Hepatocyte (in vitro differentiated cells): ENCODE measurements at regions not wholly inside any gene's neighbourhood (a gene's known extent, or its start where the extent isn't known, plus 50 kb on each side); places are given as distances from the start of the nearest gene placed in this dataset.

Source experiments
- DNase-seq: peaks from one replicate; pipeline ENCODE4 v3.0.0-alpha.2; 2016; ENCODE audit warnings: low spot score
- H2AFZ ChIP-seq: fragments of 200-600 bp; sonication (generic); 2 replicates; pipeline ENCODE4 v1.6.0; 2016; ENCODE audit warnings: antibody characterized with exemption, mild to moderate bottlenecking
- H3K27ac ChIP-seq: fragments of 200-600 bp; sonication (generic); 2 replicates; pipeline ENCODE4 v1.5.1; 2016; ENCODE audit warnings: mild to moderate bottlenecking
- H3K27me3 ChIP-seq: fragments of 200-600 bp; sonication (generic); 2 replicates; pipeline ENCODE4 v1.6.1; 2016
- H3K36me3 ChIP-seq: fragments of 200-600 bp; sonication (generic); replicated peaks from 2 replicates; pipeline ENCODE4 v1.5.1; 2016; ENCODE audit warnings: low read depth; ENCODE audit not compliant: insufficient read depth
- H3K4me1 ChIP-seq: fragments of 200-600 bp; sonication (generic); 2 replicates; pipeline ENCODE4 v1.5.1; 2016; ENCODE audit warnings: mild to moderate bottlenecking, moderate library complexity; ENCODE audit not compliant: insufficient read depth
- H3K4me2 ChIP-seq: fragments of 200-600 bp; sonication (generic); 2 replicates; pipeline ENCODE4 v1.6.0; 2016
- H3K4me3 ChIP-seq: fragments of 200-600 bp; sonication (generic); 2 replicates; pipeline ENCODE4 v1.5.1; 2016; ENCODE audit warnings: mild to moderate bottlenecking
- H3K79me2 ChIP-seq: fragments of 200-600 bp; sonication (generic); 2 replicates; pipeline ENCODE4 v1.6.0; 2017; ENCODE audit warnings: mild to moderate bottlenecking
- H3K9me2 ChIP-seq: fragments of 200-600 bp; sonication (generic); replicated peaks from 2 replicates; pipeline ENCODE4 v1.6.0; 2017; ENCODE audit warnings: mild to moderate bottlenecking; ENCODE audit not compliant: insufficient read depth
- H3K9me3 ChIP-seq: fragments of 200-600 bp; sonication (generic); 2 replicates; pipeline ENCODE4 v1.5.1; 2016; ENCODE audit warnings: low read depth, mild to moderate bottlenecking
- H4K20me1 ChIP-seq: fragments of 200-600 bp; sonication (generic); 2 replicates; pipeline ENCODE4 v1.6.0; 2016; ENCODE audit warnings: mild to moderate bottlenecking; ENCODE audit not compliant: insufficient read depth, poor library complexity, severe bottlenecking
- CTCF ChIP-seq: fragments of 200-600 bp; sonication (generic); IDR thresholded peaks from 2 replicates; pipeline ENCODE4 v1.5.1; 2016; ENCODE audit warnings: antibody characterized with exemption, mild to moderate bottlenecking; ENCODE audit not compliant: poor library complexity
- EZH2 ChIP-seq: fragments of 200-600 bp; sonication (generic); IDR thresholded peaks from 2 replicates; pipeline ENCODE4 v1.6.1; 2016; ENCODE audit warnings: antibody characterized with exemption, mild to moderate bottlenecking, borderline replicate concordance
- EZH2phosphoT487 ChIP-seq: fragments of 200-600 bp; sonication (generic); IDR thresholded peaks from one replicate; pipeline ENCODE4 v1.6.1; 2018; ENCODE audit warnings: antibody characterized with exemption, mild to moderate bottlenecking, low read depth, moderate library complexity; ENCODE audit not compliant: unreplicated experiment, severe bottlenecking
- WGBS: methylation state at CpG from one replicate; pipeline ENCODE4 v1.1.6; 2016; ENCODE audit warnings: low lambda C conversion rate; ENCODE audit errors: missing lambda C conversion rate; 5-methylcytosine and 5-hydroxymethylcytosine counted together

DNA sequence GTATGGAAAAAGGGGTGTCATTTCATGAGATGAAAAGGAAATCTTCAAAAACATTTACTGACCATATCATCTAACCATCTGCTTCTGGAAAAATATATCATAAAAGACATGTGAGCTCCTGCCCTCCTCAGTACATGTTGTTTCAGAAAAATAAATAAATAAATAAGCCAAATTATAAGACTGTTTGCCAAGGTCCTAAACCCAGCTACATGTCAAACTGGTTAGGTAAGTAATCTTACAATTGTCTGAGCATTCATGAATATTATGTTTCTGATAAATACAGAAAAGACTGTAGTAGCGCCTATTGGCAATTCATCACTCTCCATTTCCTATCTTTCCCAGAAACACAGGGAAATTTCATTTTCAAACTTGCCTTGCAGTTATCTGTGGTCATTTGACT is 138.9 kb upstream of the SETBP1 start:
- no peaks in the 10 kb centered on the region for H4K20me1 ChIP-seq
- DNase-seq, result no peak
- TF ChIP-seq CTCF, result no peak
- H3K9me3 ChIP-seq, result no peaks in the 10 kb centered on the region
- no peak overlapping the region for H3K4me2 ChIP-seq
- no peaks in the 10 kb centered on the region for H3K27me3 ChIP-seq
- H3K9me2 ChIP-seq, result no peaks in the 10 kb centered on the region
- H2AFZ ChIP-seq, result no peak overlapping the region
- H3K4me1 ChIP-seq, result no peaks in the 10 kb centered on the region
- H3K4me3 ChIP-seq, result no peak overlapping the region
- 0% methylated on average over 1 of the region's 1 CpG for WGBS
- no peaks in the 10 kb centered on the region for H3K36me3 ChIP-seq
- H3K79me2 ChIP-seq, result no peaks in the 10 kb centered on the region
- no peak overlapping the region for H3K27ac ChIP-seq

DNA sequence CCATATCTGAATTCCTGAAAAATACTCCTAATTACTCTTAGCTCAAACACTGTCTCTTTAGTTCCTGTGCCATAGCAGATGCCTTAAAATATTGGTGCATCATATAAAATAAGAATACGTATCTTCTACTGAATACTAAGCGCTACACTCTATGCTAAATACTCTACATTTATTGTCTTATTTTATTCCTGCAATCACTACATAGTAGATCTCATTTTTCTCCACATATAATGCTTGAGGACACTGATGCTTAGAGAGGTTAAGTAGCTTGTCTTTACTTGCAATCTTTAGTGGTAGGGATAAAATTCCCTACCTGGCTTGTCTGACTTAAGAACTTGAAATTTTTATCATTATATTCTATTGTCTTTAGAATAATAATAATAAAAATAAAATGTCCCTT is 137.3 kb upstream of the SETBP1 start:
- Histone ChIP-seq H2AFZ (no peak overlapping the region), H4K20me1 (no peaks in the 10 kb centered on the region), H3K9me2 (no peaks in the 10 kb centered on the region), H3K27me3 (no peaks in the 10 kb centered on the region), H3K36me3 (no peaks in the 10 kb centered on the region), H3K4me1 (no peaks in the 10 kb centered on the region), H3K4me2 (no peak overlapping the region), H3K9me3 (no peaks in the 10 kb centered on the region), H3K4me3 (no peak overlapping the region), H3K79me2 (no peaks in the 10 kb centered on the region), H3K27ac (no peak overlapping the region)
- TF ChIP-seq EZH2, result no peak
- TF ChIP-seq CTCF, result no peak
- no peak for TF ChIP-seq EZH2phosphoT487
- 96% methylated on average over 2 of the region's 2 CpGs for WGBS
- DNase-seq, result no peak

- no peak for DNase-seq
- Histone ChIP-seq H3K4me3 (no peak overlapping the region), H2AFZ (no peak overlapping the region), H3K9me3 (no peaks in the 10 kb centered on the region), H3K4me1 (no peaks in the 10 kb centered on the region), H3K27me3 (no peaks in the 10 kb centered on the region), H3K27ac (no peak overlapping the region), H3K79me2 (no peaks in the 10 kb centered on the region), H4K20me1 (no peaks in the 10 kb centered on the region), H3K36me3 (no peaks in the 10 kb centered on the region), H3K9me2 (no peaks in the 10 kb centered on the region), H3K4me2 (no peak overlapping the region)
- no peak for TF ChIP-seq EZH2phosphoT487
- no peak for TF ChIP-seq EZH2
- no peak for TF ChIP-seq CTCF
- WGBS, result 95% methylated on average over 2 of the region's 2 CpGs
These were observed 135.2 kb upstream of the SETBP1 start for GRCh38 chr18:44545359-44545985.

GRCh38 chr18:44546954-44547353 is 133.7 kb upstream of the SETBP1 start:
- no peaks in the 10 kb centered on the region for H4K20me1 ChIP-seq
- H2AFZ ChIP-seq, result no peak overlapping the region
- H3K4me1 ChIP-seq, result no peaks in the 10 kb centered on the region
- H3K36me3 ChIP-seq, result no peaks in the 10 kb centered on the region
- no peak overlapping the region for H3K4me3 ChIP-seq
- no peak overlapping the region for H3K27ac ChIP-seq
- H3K9me2 ChIP-seq, result no peaks in the 10 kb centered on the region
- H3K9me3 ChIP-seq, result no peaks in the 10 kb centered on the region
- DNase-seq, result no peak
- no peaks in the 10 kb centered on the region for H3K27me3 ChIP-seq
- H3K79me2 ChIP-seq, result no peaks in the 10 kb centered on the region
- H3K4me2 ChIP-seq, result no peak overlapping the region
- TF ChIP-seq EZH2phosphoT487 (no peak), EZH2 (no peak), CTCF (no peak)
- 94% methylated on average over 3 of the region's 3 CpGs for WGBS
